Mesothelial cell of epicardium (in vitro differentiated cells): ENCODE measurements at regions not wholly inside any gene's neighbourhood (a gene's known extent, or its start where the extent isn't known, plus 50 kb on each side); places are given as distances from the start of the nearest gene placed in this dataset.

Experiments
- DNase-seq, 2 experiments: peaks; one replicate each; pipeline ENCODE4 v3.0.0; 2021; ENCODE audit warnings: low spot score in 2 of 2; ENCODE audit not compliant: unreplicated experiment in 2 of 2
- H3K27ac Mint-ChIP-seq: 2 replicates; pipeline ENCODE4 v1.8.0; 2021; ENCODE audit warnings: mixed read lengths
- H3K27me3 Mint-ChIP-seq: 2 replicates; pipeline ENCODE4 v1.8.0; 2021; ENCODE audit warnings: low read depth, mixed read lengths
- H3K36me3 Mint-ChIP-seq: 2 replicates; pipeline ENCODE4 v1.8.0; 2021; ENCODE audit warnings: mixed read lengths
- H3K4me1 Mint-ChIP-seq: 2 replicates; pipeline ENCODE4 v1.8.0; 2021; ENCODE audit warnings: mixed read lengths
- H3K4me3 Mint-ChIP-seq: 2 replicates; pipeline ENCODE4 v1.8.0; 2021; ENCODE audit warnings: mild to moderate bottlenecking, moderate library complexity, mixed read lengths
- H3K9me3 Mint-ChIP-seq: 2 replicates; pipeline ENCODE4 v1.8.0; 2021; ENCODE audit warnings: mixed read lengths
- CTCF ChIP-seq: fragments of 200-600 bp; sonication (generic); IDR thresholded peaks from one replicate; pipeline ENCODE4 v1.5.0; 2021; ENCODE audit warnings: antibody characterized with exemption; ENCODE audit not compliant: unreplicated experiment

- peaks cover 11% of the 10 kb centered on the region for H3K4me1 Mint-ChIP-seq
- H3K27me3 Mint-ChIP-seq = peaks cover under 1% of the 10 kb centered on the region
Observed at GRCh38 chr2:49224426-49225010, 70.2 kb upstream of the FSHR start.

DNA sequence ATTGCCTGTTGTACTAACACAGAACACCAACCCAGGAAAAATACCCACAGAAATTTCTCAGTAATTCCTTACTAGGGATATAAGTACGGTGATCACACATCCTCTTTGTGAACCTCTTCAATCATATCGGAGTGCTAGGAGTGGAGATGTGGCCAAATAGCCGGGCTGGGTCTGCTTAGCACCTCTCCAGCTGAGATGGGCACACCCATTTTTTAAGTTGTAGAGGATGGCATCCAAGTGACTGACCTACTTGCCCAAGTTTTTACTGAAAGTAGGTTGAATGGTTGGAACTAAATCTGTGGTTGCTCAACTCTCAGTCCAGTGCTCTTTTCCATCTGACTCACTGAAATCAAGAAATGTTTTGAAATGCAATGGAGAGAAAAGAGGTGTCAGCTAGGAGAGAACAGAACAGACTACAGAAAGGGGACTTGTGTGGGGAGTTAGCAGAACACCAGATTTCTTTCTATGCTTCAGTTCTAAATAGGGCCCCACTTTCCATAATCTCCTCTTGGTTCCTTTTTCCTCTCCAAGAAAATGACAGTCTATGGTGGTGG lies 68.7 kb upstream of the FSHR start:
- no peaks in the 10 kb centered on the region for H3K36me3 Mint-ChIP-seq
- no peak overlapping the region for H3K4me3 Mint-ChIP-seq
- no peaks in the 10 kb centered on the region for H3K9me3 Mint-ChIP-seq
- H3K4me1 Mint-ChIP-seq = peaks cover 11% of the 10 kb centered on the region
- H3K27ac Mint-ChIP-seq = no peak overlapping the region
- no peak for TF ChIP-seq CTCF
- H3K27me3 Mint-ChIP-seq = peaks cover 2% of the 10 kb centered on the region
- no peak for DNase-seq

More at GRCh38 chr2:49224426-49225010, 70.2 kb upstream of the FSHR start:
- Mint-ChIP-seq H3K36me3 (no peaks in the 10 kb centered on the region), H3K9me3 (no peaks in the 10 kb centered on the region), H3K27ac (no peak overlapping the region), H3K4me3 (no peak overlapping the region)
- no peak for DNase-seq
- TF ChIP-seq CTCF = no peak

DNA sequence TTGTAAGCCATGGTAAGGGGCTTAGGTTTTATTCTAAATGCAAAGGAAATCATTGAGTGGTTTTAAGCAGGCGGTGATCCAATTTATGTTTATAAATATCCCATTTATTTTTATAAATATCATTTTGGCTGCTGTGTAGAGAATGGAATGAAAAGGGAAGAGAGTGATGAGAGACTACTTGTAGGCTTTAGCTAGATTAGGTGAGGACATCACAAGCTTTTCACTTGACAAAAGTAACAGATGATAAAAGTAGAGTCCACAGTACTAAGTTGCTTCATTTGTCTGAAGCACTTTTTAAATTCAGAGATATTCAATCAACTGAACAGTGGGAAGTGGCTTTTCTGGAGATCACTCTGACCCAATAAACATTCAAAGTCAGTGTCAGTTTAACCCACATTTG lies 65.4 kb upstream of the FSHR start:
- Mint-ChIP-seq H3K4me1 (peaks cover 5% of the 10 kb centered on the region), H3K9me3 (no peaks in the 10 kb centered on the region), H3K36me3 (no peaks in the 10 kb centered on the region), H3K4me3 (no peak overlapping the region), H3K27ac (no peak overlapping the region), H3K27me3 (peaks cover 4% of the 10 kb centered on the region)
- TF ChIP-seq CTCF = no peak
- DNase-seq = no peak

DNA sequence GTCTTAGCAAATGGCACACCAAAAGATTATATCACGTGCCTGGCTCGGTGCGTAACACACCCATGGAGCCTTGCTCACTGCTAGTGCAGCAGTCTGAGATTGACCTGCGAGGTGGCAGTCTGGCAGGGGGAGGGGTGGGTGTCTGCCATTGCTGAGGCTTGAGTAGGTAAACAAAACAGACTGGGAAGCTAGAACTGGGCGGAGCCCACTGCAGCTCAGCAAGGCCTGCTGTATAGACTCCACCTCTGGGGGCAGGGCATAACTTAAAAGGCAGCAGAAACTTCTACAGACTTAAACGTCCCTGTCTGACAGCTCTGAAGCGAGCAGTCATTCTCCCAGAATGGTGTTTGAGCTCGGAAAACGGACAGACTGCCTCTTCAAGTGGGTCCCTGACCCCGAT lies 55.9 kb upstream of the FSHR start:
- Mint-ChIP-seq H3K27me3 (peaks cover 3% of the 10 kb centered on the region), H3K9me3 (peaks cover 18% of the 10 kb centered on the region), H3K27ac (no peak overlapping the region), H3K4me3 (no peak overlapping the region), H3K36me3 (no peaks in the 10 kb centered on the region), H3K4me1 (no peaks in the 10 kb centered on the region)
- no peak for TF ChIP-seq CTCF
- DNase-seq = no peak

- H3K27ac Mint-ChIP-seq = no peak overlapping the region
- peaks cover 11% of the 10 kb centered on the region for H3K9me3 Mint-ChIP-seq
- no peak overlapping the region for H3K4me3 Mint-ChIP-seq
- DNase-seq = no peak
- H3K4me1 Mint-ChIP-seq = no peaks in the 10 kb centered on the region
- no peak for TF ChIP-seq CTCF
- H3K27me3 Mint-ChIP-seq = no peaks in the 10 kb centered on the region
- H3K36me3 Mint-ChIP-seq = no peaks in the 10 kb centered on the region
Observed at GRCh38 chr2:49207204-49207603, 52.9 kb upstream of the FSHR start.
